ENCODE measurements at regions not wholly inside any gene's neighbourhood (a gene's known extent, or its start where the extent isn't known, plus 50 kb on each side); places are given as distances from the start of the nearest gene placed in this dataset.
"Not testable (repeated sequence)": the region's sequence is repeated elsewhere in the genome, so short reads cannot be mapped to it uniquely, and the experiment has no call there.

- DNase-seq = not testable (repeated sequence)
Measured at GRCh38 chr1:149700677-149701567, 81.6 kb upstream of the FCGR1A start.

GRCh38 chr1:149708192-149708853 lies 74.2 kb upstream of the FCGR1A start:
- DNase-seq = not testable (repeated sequence)

- DNase-seq = not testable (repeated sequence)
Measured at GRCh38 chr1:149711651-149712050, 70.8 kb upstream of the FCGR1A start.

GRCh38 chr1:149712154-149712927 lies 70.2 kb upstream of the FCGR1A start:
- DNase-seq = not testable (repeated sequence)

- not testable (repeated sequence) for DNase-seq
Measured at GRCh38 chr1:149713513-149713912, 69.0 kb upstream of the FCGR1A start.

- not testable (repeated sequence) for DNase-seq
Measured at GRCh38 chr1:149713952-149714351, 68.5 kb upstream of the FCGR1A start.

GRCh38 chr1:149724618-149725302 lies 57.7 kb upstream of the FCGR1A start:
- DNase-seq = not testable (repeated sequence)

GRCh38 chr1:149726688-149727087 lies 55.8 kb upstream of the FCGR1A start:
- not testable (repeated sequence) for DNase-seq

- not testable (repeated sequence) for DNase-seq
Measured at GRCh38 chr1:149728598-149728997, 53.9 kb upstream of the FCGR1A start.
